ENCODE measurements at regions not wholly inside any gene's neighbourhood (a gene's known extent, or its start where the extent isn't known, plus 50 kb on each side); places are given as distances from the start of the nearest gene placed in this dataset.

DNA sequence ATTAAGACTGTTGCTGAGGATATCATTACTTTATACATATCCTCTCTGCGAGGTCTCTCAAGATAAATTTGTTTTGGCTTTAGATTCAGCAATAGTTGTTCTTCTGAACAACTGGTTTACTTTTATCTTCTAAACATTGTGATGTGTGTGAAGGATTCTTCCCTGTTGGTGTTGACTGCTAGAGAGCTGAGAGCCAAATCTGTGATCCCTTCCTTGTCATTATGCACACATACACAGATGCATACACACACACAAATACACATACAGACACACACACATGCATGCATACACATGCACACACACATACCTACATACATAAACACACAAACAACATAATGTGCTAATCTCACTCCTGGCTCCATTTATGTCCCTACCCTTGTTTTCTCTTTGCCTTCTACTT, 137.0 kb downstream of the SNX19 start:
- TF ChIP-seq PKNOX1 (IDR thresholded peaks at IDR 0.05), result no peak
- TF ChIP-seq FOXM1 (IDR thresholded peaks at IDR 0.05; ENCODE audit: borderline replicate concordance), result no peak
- no peak for TF ChIP-seq FOXK2 (IDR thresholded peaks at IDR 0.05)
- no peak for TF ChIP-seq SP1 (IDR thresholded peaks at IDR 0.05)
- TF ChIP-seq ARNT (IDR thresholded peaks at IDR 0.05), result no peak
- TF ChIP-seq TARDBP (IDR thresholded peaks at IDR 0.05), result no peak
- TF ChIP-seq SUZ12 (IDR thresholded peaks at IDR 0.05), result no peak
- no peak for TF ChIP-seq FOXA1 (IDR thresholded peaks at IDR 0.05)
- no peak for TF ChIP-seq HDGF (IDR thresholded peaks at IDR 0.05; ENCODE audit: borderline replicate concordance)
- TF ChIP-seq L3MBTL2 (conservative IDR thresholded peaks at IDR 0.05), result no peak
- no peak for DNase-seq (ENCODE audit: extremely low spot score)
- ChIA-PET POLR2A (no interaction called here), CTCF (no interaction called here)

DNA sequence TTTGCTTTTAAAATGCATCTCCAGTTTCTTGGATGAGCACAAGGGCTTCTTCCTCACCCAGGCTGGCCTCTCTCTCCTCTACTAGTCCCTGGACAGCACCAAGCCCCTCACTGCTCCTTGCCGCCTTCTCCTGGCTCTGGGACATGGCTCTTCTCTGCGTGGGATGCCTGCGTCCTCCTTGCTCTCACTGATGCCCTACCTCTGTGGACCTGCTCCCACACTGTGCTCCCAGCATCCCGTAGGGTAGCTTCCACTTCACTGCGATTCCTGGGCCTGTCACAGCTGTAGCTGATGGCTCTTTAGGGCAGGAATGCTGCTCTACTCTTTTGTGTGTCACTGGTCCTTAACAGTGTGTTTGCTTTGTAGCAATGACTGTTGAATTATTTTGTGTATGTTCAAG, 136.3 kb downstream of the SNX19 start:
- ChIA-PET POLR2A (no interaction called here), CTCF (interaction anchor here (0.7 kb wide), 1 partner anchor 1608 kb away, joined by 3 read pairs; no protein-coding TSS in a partner anchor)
- TF ChIP-seq BHLHE40 (IDR thresholded peaks at IDR 0.05; ENCODE audit: borderline replicate concordance) (no peak), FOXA1 (IDR thresholded peaks at IDR 0.05) (no peak), CTBP1 (IDR thresholded peaks at IDR 0.05; ENCODE audit: borderline replicate concordance) (no peak), ELF4 (IDR thresholded peaks at IDR 0.05) (no peak), NFRKB (IDR thresholded peaks at IDR 0.05) (no peak)
- no peak for DNase-seq (ENCODE audit: extremely low spot score)

DNA sequence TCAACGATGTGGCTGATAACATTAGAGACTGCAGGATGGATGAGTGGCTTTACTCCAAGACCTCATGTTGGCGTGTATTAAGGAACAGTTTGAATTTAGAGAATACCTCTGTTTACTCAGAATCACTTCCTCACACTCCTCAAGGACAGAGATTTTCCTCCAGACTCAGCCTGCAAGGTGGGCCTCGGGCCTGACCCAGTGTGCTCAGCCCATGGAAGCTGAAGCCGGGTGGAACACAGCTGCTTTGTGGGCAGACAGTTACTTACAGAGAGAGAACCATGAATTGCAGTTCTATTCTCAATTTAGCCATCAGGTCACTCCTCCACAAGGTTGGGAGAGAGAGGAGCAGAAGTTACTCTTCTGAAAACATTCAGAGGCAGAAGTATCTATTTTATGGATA, 135.8 kb downstream of the SNX19 start:
- TF ChIP-seq CTBP1 (IDR thresholded peaks at IDR 0.05; ENCODE audit: borderline replicate concordance) (no peak), FOXA1 (IDR thresholded peaks at IDR 0.05) (no peak), ARNT (IDR thresholded peaks at IDR 0.05) (no peak), NFRKB (IDR thresholded peaks at IDR 0.05) (no peak), BHLHE40 (IDR thresholded peaks at IDR 0.05; ENCODE audit: borderline replicate concordance) (no peak), L3MBTL2 (conservative IDR thresholded peaks at IDR 0.05) (no peak), PKNOX1 (IDR thresholded peaks at IDR 0.05) (no peak), ELF4 (IDR thresholded peaks at IDR 0.05) (no peak), ZNF384 (IDR thresholded peaks at IDR 0.05) (no peak), HDGF (IDR thresholded peaks at IDR 0.05; ENCODE audit: borderline replicate concordance) (no peak), SP1 (IDR thresholded peaks at IDR 0.05) (no peak), FOXM1 (IDR thresholded peaks at IDR 0.05; ENCODE audit: borderline replicate concordance) (no peak), SUZ12 (IDR thresholded peaks at IDR 0.05) (no peak), FOXK2 (IDR thresholded peaks at IDR 0.05) (no peak), TARDBP (IDR thresholded peaks at IDR 0.05) (no peak), LEF1 (IDR thresholded peaks at IDR 0.05; ENCODE audit: borderline replicate concordance) (no peak)
- no peak for DNase-seq (ENCODE audit: extremely low spot score)
- POLR2A ChIA-PET, result no interaction called here
- CTCF ChIA-PET, result interaction anchor here (0.7 kb wide), 1 partner anchor 1608 kb away, joined by 3 read pairs; no protein-coding TSS in a partner anchor

DNA sequence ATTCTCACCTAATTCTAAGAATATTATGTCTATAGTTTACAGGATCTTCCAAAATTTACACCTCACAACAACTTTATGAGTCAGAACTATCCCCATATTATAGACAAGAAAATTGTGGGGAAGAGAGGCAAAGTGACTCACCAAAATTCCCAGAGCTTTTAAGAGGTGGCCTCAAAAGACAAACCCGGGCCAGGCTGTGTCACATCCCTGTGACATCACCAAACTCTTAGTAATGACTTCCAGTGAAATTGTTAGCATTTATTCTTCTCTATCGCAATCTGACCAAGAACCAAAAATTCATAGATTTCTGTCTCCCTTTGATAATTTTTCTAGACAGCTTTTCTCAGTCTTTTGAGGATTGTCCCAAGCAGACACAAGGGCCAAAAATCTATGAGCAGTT, 134.3 kb downstream of the SNX19 start:
- no peak for DNase-seq (ENCODE audit: extremely low spot score)
- TF ChIP-seq LEF1 (IDR thresholded peaks at IDR 0.05; ENCODE audit: borderline replicate concordance), result no peak
- no peak for TF ChIP-seq L3MBTL2 (conservative IDR thresholded peaks at IDR 0.05)
- TF ChIP-seq BHLHE40 (IDR thresholded peaks at IDR 0.05; ENCODE audit: borderline replicate concordance), result no peak
- no peak for TF ChIP-seq PKNOX1 (IDR thresholded peaks at IDR 0.05)
- TF ChIP-seq ARNT (IDR thresholded peaks at IDR 0.05), result no peak
- TF ChIP-seq SP1 (IDR thresholded peaks at IDR 0.05), result no peak
- no peak for TF ChIP-seq NFRKB (IDR thresholded peaks at IDR 0.05)
- TF ChIP-seq ZNF384 (IDR thresholded peaks at IDR 0.05), result no peak
- TF ChIP-seq TARDBP (IDR thresholded peaks at IDR 0.05), result no peak
- no peak for TF ChIP-seq FOXK2 (IDR thresholded peaks at IDR 0.05)
- CTCF ChIA-PET, result interaction anchor here (0.6 kb wide), 1 partner anchor 158 kb away, joined by 4 read pairs; no protein-coding TSS in a partner anchor
- POLR2A ChIA-PET, result no interaction called here

DNA sequence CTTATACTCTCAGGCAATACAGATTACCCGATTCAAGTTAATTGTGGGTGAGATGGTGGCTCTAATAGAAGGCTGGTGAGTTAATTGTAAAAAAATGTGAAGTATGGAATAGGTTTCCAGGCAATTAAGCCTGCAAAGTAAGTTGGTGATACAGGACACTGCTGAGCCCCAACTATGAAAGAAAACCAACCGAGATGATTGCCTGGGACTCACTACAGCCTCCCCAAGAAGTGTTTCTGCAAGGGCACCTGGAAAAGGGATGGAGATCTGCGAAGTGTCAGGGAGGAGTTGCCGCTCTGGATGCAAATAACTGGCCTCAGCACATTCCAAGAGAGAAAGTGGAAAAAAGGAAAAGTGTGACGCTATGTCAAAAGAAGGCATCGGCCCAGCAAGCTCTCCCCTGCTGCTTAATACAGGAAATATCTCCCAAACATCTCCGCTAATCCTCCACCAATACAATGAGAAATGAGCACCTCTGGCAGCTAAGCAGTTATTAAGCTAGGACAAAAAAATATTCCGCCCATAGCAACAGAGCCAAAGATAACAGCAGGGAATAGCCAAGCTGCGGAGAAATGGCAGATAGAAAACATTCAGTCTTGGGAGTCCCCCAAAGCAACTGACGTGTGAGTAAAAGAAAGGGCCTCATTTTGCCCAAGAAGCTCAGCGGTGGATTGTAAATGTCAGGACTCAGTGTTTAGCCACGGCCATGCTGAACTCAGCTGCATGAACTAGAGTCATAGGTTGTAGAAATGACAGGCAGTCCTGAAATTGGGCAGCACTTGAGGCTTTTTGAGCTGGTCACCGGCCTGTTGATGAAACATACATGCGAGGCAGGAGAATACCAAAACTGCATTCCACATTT, 133.7 kb downstream of the SNX19 start:
- DNase-seq (ENCODE audit: extremely low spot score), result no peak
- POLR2A ChIA-PET, result no interaction called here
- CTCF ChIA-PET, result interaction anchor here (0.6 kb wide), 1 partner anchor 159 kb away, joined by 4 read pairs; no protein-coding TSS in a partner anchor
- no peak for TF ChIP-seq ZNF384 (IDR thresholded peaks at IDR 0.05)

DNA sequence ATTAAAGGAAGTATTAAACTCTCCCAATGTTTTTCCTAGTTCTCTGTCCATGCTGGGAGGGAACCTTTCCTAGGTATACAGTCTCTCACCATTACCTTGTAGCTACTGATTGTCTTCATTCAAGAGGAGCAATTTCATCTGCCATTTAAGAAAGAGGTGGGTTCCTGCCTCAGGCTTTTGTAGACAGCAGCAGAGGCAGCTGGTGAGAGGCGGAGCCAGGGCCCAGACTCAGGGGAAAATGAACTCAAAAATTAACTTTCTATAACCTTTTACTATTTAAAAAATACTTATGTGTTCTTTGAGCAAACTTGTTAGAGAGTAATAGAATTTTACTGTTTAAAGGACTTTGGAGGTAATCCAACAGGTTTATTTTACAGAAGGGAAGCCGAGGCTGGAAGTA, 133.0 kb downstream of the SNX19 start:
- no peak for DNase-seq (ENCODE audit: extremely low spot score)
- no peak for TF ChIP-seq SUZ12 (IDR thresholded peaks at IDR 0.05)
- no peak for TF ChIP-seq ELF4 (IDR thresholded peaks at IDR 0.05)
- TF ChIP-seq NFRKB (IDR thresholded peaks at IDR 0.05), result no peak
- TF ChIP-seq SP1 (IDR thresholded peaks at IDR 0.05), result no peak
- ChIA-PET CTCF (no interaction called here), POLR2A (no interaction called here)

Measured in HEK293T (cell line).